GM18517 (cell line): ENCODE measurements at regions not wholly inside any gene's neighbourhood (a gene's known extent, or its start where the extent isn't known, plus 50 kb on each side); places are given as distances from the start of the nearest gene placed in this dataset.

Experiments used
- ATAC-seq: cut with Tn5 transposase; IDR thresholded peaks from one replicate; pipeline ENCODE4 v1.9.1; 2021; ENCODE audit warnings: mild to moderate bottlenecking, moderate library complexity; ENCODE audit not compliant: unreplicated experiment

DNA sequence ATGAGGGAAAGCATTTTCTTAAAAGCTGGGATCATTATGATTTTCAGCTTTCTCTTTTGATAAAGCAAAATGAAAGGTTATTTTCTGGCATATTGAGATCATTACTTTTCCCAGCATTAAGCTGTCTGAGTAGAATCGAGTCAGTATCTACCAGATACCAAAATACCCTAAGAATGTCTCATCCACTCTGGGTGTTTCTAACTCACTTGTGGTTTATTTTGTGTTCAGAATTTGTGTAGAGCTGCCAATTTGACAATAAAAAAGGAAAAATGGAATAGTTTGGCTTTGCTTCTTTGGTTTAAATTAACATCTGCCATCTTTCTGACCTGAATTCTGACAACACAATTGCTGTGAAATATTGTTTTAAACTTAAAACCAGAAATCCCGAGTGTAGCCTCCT is 438.7 kb upstream of the ARGLU1 start:
- no peak for ATAC-seq

DNA sequence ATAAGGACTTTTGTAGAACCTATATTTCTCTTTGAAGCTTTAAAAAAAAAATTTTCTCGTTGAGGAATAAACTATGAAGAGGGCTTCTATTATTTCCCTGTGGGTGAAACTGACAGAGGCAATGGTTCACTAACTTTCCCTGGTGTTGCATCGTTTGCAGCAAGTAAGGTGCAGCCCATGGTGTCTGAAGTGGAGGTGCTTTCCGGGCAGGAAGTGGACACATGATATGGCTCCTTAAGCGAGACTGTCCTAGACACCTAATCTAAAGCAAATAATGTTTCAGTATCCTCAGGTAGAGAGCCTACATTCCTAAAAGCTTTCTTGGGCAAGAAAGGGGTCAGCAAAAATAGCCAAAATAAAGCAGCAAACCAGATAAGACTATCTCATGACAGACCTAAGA is 437.6 kb upstream of the ARGLU1 start:
- no peak for ATAC-seq

DNA sequence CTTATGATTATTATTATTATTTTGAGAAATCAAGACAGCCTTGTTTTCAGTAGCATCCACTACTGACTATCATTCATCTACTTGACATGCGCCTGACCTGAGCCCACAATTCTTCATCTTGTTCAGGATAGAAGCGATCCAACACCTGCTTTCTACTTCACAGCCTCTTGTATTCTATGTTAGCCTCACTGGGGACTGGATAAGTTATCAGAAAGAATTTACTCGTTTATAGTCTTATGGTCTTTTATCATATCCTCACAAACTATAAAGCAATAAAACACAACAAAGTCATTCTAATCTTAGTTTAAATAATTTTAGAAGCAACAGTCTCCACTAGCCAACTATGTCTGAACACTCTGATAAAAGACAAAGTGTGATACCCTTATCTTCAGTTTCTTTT is 436.0 kb upstream of the ARGLU1 start:
- no peak for ATAC-seq

DNA sequence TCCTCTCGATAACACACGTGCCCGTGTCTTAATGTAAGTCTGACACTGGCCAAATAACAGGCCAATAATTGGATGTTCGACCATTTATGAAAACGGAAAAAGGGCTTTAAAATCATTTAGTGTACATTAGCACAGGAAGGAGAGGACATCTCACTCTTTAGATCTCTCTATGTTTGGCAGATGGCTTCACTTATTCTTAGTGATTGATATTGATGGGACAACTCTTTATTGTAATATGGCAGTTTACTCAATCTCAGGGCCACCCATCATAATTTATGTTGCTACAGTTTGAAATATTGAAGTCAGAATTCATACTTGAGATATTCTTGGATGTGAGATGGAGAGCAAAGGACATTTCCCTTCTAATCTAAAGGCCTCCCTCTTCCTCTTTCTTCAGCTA is 430.7 kb upstream of the ARGLU1 start:
- ATAC-seq, result no peak

DNA sequence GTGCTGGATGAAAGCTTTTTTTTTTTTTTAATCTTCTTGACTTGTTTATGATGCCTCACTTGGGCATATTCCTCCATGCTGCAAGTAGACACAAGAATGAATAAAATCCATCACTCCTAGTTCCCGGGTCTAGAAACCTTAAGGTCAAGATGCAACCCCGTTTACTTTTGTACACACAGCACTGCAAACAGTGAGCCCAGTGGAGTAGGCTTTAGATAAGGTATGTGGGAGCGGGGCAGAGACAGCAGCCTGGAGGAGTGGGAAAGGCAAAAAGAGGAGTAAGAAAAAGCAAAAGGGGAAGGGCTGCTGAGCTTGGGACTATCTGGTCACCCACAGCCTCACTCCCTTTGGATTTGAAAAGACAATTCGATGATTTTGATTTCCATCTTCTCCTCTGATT is 429.8 kb upstream of the ARGLU1 start:
- ATAC-seq, result no peak

DNA sequence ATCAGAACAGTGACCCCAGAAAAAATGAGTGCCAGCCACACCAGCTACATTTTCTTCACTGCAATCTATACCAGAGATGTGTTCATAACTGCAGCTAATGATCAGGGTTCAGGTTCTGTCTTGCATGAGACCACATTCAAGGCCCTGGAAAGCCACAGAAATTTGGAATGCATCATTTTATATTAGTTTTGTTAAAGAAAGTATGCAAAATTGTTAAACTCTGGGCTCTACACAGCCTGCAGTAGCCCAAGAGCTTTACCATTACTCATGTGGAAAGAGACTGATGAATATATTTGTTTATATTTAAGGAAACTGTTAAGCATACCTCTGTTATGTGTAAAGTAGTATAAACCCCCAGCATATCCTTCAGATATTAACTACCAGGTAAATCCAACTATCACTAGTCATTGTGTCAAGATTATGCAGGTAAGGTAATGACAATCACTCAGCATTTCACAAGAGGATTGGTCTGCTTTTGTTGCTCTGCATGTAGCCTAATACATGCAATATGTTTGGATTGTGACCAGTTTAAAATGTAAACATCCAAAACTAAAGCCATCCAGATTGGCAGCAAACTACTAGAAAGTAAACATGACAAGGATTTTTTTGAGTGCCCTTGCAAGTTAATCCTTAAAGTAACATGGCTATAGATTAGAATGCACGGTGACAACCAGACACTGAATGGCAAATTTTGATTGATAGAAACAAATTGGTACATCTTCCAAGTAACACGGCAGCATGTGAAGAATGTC is 429.1 kb upstream of the ARGLU1 start:
- ATAC-seq, result no peak

DNA sequence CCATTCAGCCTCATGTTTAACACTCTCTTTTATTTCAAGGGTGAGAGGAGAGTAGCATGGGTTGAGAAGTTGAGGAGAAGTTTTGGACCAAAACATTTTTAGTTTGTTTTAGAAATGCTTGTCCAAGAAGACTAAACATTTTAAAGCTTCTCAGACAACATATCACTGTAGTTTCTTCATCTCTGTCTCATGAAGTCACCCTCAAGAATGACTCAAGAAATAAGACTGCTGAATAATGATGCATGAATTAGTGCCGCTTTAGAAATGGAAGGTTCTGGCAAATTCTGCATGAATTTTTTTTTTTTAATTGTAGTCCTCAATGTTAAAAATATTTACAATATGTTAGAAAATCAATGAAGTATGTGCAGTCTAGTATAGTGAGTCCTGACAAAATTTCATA is 422.7 kb upstream of the ARGLU1 start:
- ATAC-seq, result no peak

DNA sequence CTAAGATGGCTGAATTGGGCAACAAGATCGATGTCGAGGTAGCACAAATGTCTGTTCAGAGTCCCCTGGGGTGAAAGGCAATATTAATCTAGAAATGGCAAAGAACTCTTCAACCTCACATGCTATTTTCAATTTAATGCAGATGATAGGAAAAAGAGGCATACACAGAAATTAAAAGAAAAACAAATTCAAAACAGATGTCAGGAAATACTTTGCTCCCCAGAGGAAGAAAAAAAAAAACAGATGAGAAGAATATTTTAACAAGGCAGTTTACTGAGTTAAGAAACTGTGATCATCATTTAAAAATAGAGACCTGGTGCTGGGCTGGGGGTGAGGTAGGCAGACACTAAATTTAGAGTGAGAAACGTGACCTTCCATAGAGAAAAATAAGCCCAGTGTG is 421.9 kb upstream of the ARGLU1 start:
- no peak for ATAC-seq

DNA sequence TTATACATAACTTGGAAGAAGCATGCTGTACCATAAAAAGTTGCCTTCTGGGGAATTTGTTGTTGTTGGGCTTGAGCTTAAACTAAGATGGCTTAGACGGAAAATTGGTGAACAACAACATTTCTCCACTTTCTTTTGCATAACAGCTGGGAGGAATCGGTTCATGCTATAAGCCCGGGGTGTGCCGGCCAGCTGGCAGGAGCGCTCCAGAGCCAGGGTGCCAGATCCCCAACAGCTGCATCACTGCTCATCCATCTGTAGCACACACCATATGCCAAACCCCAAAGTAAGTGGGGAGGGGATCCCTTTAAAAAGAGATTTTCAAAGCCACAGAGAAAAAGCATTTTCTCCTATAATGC is 419.5 kb upstream of the ARGLU1 start:
- no peak for ATAC-seq

DNA sequence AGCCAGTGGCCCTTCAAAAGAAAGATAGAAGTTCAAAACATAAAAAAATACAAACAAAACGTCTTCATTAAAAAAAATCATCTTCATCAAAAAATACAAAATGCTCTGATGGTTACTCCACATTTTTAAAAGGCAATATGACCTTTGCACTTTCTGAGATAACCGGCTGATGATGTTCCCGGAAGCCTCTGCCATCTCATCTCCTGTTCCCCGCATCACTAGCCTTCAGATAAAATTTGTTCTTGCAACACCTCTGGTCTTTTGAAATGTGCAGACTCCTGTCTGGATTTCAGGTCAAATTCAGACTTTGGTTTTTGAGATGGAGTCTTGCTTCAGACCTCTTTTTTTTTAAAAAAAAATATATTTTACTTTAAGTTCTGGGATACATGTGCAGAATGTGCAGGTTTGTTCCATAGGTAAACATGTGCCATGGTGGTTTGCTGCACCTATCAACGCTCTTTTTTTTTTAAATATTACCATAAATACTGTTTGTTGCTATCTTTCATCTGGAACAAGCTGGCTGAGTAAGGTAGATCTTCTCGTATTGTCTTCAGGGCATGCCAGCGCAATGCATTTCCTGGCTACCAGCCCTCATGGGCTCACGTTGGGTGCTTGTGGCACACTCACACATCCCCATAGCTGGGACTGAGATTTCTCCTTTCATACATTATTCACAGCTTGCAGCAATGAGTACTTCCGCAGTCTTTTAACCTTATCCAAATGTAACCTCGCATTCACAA is 418.9 kb upstream of the ARGLU1 start:
- no peak for ATAC-seq

DNA sequence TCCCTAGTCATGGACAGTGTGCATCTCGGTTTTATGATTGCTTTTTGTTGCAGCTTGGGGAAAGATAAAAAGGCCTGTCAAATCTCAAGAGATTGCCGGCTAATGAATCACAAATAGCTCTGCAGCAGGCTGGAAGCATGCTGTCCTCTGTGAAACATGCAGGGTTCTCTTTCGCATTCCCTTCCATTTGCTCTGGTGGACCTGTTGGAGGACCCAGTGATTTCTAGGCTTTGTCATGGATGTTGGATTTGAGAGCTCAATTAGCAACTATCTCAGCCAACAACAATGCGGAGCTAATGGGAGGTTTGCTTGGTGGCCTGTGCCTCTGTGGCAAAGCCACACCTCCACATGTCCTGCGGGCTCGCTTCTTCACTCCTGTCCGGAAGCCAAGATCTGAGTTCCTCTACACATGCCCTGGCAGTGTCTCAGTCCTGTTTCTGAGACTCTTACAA is 418.1 kb upstream of the ARGLU1 start:
- ATAC-seq, result no peak

DNA sequence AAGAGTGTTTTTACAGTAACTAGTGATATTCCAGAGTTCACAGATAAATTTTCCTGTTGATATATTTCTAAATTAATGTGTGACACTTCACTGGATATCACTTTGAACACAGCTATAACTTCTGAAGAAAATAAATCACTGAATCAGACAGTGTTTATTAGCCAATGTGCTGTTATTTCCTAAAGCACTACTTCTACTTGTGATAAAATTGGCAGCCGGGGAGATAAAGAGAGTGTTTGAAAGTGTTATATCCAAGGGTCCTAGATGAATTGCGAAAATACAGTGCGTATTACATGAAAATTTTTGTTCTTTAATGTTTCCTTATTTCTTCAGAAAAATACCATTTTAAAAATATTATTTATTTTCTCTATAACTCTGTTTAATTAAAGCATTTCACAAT is 417.5 kb upstream of the ARGLU1 start:
- no peak for ATAC-seq

DNA sequence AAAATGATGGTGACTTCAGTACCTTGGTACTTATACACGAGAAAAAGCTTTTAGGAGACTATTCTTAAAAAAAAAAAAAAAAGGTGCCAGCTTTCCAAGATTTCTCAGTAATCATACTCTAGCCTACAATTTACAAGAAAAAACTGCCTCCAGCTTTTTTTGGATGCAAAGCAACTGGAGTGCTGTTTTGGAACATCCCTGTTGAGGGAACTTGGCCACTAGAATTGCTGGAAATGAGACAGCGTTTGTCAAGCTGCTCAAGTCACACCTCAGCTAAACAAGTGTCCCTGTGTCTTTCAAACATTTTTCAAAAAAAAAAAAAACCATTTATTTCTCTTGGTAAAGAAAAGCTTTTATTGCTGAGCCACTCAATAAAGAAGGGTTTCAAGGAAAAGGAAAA is 413.1 kb upstream of the ARGLU1 start:
- ATAC-seq, result no peak

DNA sequence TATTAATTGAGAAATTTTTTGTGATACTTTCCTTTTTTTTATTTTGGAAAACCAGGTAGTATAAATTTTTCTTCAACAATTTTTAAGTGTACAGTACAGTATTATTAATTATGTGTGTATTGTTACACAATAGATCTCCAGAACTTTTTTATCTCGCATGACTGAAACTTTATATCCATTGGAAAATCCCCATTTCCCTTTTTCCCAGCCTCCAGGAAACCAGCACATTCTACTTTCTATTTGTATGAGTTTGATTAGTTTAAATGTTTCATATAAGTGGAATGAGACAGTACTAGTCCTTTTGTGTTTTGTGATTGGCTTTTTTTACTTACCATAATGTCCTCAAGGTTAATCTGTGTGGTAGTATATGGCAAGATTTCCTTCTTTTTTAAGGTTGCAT is 399.5 kb upstream of the ARGLU1 start:
- no peak for ATAC-seq

DNA sequence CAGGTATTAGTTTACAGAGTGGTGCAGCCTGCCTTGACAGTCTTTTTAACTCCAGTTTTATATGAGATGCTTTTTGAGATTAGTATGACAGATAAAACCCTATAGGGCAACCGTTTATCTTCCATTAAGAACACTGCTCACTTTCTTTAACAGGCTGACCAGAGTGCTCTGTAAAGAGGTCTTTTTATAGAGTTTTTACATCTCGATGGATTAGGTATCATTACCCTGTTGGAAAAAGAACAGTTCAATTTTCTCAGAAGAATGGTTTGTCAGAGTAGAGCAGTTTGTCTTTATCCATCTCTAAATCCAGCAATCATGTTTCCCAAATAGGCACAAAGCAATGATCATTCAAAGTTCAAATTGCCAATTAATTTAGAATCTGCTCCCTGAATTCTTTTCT is 395.2 kb upstream of the ARGLU1 start:
- ATAC-seq, result no peak

DNA sequence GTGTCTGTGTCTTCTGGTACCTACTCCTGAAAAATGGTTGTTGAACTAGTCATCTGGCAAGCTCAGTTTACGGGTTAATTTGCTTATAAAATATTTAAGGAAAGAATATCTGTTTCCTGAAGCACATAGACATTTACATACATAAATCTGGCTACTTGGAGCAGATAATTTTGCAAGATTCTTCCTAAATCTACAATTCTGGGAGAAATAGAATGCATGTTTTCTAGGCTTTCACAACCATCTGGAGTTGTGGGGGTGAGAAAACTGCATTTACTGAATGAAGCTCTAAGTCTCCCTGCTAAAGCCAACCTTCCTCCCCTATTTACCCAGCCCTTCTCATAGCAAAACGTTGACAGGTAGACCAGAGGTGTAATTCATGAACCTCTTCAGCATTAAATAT is 393.7 kb upstream of the ARGLU1 start:
- ATAC-seq, result no peak

DNA sequence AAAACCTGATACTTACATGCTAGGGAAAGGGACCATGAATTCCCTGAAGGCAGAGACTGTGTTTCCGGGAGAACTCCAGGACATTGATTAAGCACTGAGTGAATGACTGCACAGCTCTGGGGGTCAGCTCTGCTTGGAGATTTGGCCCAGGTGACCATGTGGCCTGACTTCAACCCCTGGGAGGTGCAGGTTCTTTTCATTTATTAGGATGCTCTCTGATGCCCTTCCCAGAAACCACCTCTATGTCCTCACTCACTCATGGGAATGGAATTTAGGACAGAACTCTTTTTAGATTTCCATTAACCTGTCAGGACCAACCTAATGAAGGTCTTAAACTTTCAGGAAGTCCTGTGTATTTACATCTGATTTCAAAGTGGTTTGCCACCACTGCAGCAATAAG is 393.3 kb upstream of the ARGLU1 start:
- ATAC-seq, result no peak

DNA sequence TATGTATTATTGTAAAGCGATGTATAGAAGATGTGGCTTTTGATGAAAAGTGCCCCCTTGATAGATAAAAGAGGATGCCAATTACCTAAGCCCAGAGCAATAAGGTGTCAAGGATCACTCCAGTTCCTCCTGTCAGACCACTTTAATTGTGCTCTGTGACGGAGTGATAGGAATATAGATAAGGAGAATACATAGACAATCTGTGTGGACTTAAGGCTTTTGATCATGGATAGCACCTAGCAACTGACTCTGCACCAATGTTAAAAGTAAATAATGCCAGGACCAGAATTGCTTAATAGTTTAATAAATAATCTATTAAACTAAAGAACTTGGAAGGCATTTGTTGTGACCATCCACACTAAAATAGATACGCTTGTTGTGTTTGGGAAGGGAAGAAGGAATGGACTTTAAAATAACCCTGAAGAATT is 390.7 kb upstream of the ARGLU1 start:
- no peak for ATAC-seq

DNA sequence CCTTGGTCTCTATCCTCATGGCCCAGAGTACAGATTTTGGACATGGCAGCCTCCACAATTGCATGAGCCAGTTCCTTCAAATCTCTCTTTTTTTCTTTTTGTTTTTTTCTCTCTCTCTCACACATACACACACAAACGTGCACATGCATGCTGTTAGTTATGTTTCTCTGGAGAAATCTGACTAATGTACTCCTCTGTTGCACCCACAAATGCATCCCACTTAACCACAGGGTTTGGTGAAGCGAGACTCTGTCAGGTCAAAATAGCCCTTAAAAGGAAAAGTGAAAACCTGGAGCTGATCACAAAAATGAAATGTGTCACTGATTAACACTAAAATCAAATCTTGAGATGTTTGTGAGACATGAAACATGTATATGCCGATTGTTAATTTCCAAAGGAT is 374.6 kb upstream of the ARGLU1 start:
- ATAC-seq, result no peak

DNA sequence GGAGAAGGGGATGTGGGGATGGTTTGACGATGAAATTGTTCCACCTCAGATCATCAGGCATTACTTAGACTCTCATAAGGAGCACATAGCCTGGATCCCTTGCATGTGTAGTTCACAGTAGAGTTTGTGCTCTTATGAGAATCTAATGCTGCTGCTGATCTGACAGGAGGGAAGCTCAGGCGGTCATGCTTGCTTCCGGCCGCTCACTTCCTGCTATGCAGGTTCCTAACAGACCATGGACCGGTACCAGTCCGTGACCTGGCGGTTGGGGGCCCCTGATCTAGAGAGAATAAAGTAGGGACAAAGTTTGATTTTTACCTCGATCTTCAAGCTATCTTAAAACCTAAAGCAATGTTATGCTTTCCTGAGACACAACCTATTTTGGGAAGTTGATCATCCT is 373.8 kb upstream of the ARGLU1 start:
- no peak for ATAC-seq

DNA sequence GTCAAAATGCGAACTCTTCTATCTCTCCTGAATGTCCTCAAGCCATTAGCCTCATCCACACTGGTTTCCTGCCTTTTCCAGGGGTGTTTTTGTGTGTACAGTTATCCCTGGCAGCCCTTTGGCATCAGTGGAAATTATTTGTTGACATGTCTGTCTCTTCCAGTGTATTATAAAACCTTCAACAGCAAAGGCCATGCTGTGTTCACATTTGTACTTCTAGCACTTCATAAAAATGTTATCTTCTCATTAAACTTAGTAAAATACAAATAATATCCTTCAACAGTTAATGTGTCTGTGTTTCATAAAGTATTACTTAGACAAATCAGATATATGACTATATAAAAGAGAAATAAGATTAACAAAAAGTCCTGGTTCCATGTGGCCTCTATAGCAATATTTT is 359.5 kb upstream of the ARGLU1 start:
- ATAC-seq, result no peak

DNA sequence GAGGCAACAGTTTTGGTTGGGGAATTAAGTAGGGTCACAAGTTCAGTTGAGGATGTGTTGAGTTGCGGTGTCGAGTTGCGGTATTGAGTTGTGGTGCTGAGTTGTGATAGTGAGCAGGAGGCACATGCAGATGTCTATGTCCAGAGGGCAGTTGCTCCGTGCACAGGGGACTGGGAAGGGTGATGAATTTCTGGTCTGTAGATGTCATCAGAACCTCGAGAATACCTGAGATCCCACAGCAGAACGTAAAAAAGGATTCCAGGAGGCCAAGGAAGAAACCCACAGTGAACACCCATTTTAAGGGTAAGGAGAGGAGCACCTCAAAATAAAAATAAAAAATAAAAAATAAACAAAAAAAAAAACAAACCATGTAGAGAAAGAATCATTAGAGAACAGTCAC is 354.4 kb upstream of the ARGLU1 start:
- no peak for ATAC-seq

DNA sequence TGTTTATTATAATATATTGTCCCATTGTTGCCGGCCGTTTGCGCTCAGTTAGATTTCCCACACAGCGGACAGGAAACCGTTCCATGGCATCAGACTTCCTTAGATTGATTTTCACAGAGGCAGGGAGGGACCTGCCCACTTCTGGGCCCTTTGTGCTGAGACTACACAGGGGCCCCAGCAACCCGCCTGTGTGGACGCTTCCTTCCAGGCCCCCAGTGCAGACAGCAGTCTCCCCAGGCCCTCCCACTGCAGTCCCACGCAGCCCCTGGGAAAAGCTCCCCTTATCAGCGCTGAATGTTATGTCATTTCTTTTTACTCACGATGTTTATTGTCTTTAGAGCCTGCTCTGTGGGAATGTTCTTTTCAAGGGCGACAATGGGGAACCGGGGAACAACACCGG is 351.7 kb upstream of the ARGLU1 start:
- ATAC-seq, result no peak
